Skeletal muscle cell (primary cell): ENCODE measurements at regions not wholly inside any gene's neighbourhood (a gene's known extent, or its start where the extent isn't known, plus 50 kb on each side); places are given as distances from the start of the nearest gene placed in this dataset.
"Not testable (repeated sequence)": the region's sequence is repeated elsewhere in the genome, so short reads cannot be mapped to it uniquely, and the experiment has no call there.

Experiments
- DNase-seq: peaks from one replicate; pipeline ENCODE4 v3.0.0-alpha.2; 2010; ENCODE audit warnings: low read depth
- H3K4me3 ChIP-seq: 2 replicates; pipeline ENCODE4 v1.5.1; 2011; ENCODE audit warnings: low read depth, mild to moderate bottlenecking, control low read depth, low read length, moderate library complexity

- no peak for DNase-seq
- H3K4me3 ChIP-seq: no peak overlapping the region
These were observed 81.8 kb upstream of the MRPS22 start for GRCh38 chr3:139261754-139262586.

GRCh38 chr3:139263798-139264197 is 80.0 kb upstream of the MRPS22 start:
- DNase-seq: no peak
- H3K4me3 ChIP-seq: no peak overlapping the region

- no peak for DNase-seq
- H3K4me3 ChIP-seq: no peak overlapping the region
These were observed 79.4 kb upstream of the MRPS22 start for GRCh38 chr3:139264375-139264774.

GRCh38 chr3:139265131-139266016 is 78.4 kb upstream of the MRPS22 start:
- no peak for DNase-seq
- H3K4me3 ChIP-seq: no peak overlapping the region

GRCh38 chr3:139267300-139268246 is 76.2 kb upstream of the MRPS22 start:
- no peak overlapping the region for H3K4me3 ChIP-seq
- DNase-seq: no peak

- DNase-seq: no peak
- H3K4me3 ChIP-seq: no peak overlapping the region
These were observed 73.8 kb upstream of the MRPS22 start for GRCh38 chr3:139269984-139270383.

- DNase-seq: not testable (repeated sequence)
These were observed 73.2 kb upstream of the MRPS22 start for GRCh38 chr3:139270652-139271051.

GRCh38 chr3:139280027-139280671 is 63.7 kb upstream of the MRPS22 start:
- H3K4me3 ChIP-seq: no peak overlapping the region
- DNase-seq: no peak

More at GRCh38 chr3:139270652-139271051, 73.2 kb upstream of the MRPS22 start:
- not testable (repeated sequence) for H3K4me3 ChIP-seq

- no peak overlapping the region for H3K4me3 ChIP-seq
- DNase-seq: no peak
These were observed 62.7 kb upstream of the MRPS22 start for GRCh38 chr3:139281096-139281495.

- no peak for DNase-seq
These were observed 62.2 kb upstream of the MRPS22 start for GRCh38 chr3:139281522-139282196.

GRCh38 chr3:139283301-139283700 is 60.5 kb upstream of the MRPS22 start:
- no peak for DNase-seq
- H3K4me3 ChIP-seq: no peak overlapping the region

More at GRCh38 chr3:139281522-139282196, 62.2 kb upstream of the MRPS22 start:
- H3K4me3 ChIP-seq: peak overlapping the region; percentile 24

- no peak for DNase-seq
- no peak overlapping the region for H3K4me3 ChIP-seq
These were observed 59.6 kb upstream of the MRPS22 start for GRCh38 chr3:139284221-139284620.

- H3K4me3 ChIP-seq: no peak overlapping the region
- no peak for DNase-seq
These were observed 58.1 kb upstream of the MRPS22 start for GRCh38 chr3:139285691-139286090.

GRCh38 chr3:139286241-139286640 is 57.6 kb upstream of the MRPS22 start:
- DNase-seq: no peak
- H3K4me3 ChIP-seq: no peak overlapping the region

GRCh38 chr3:139286825-139287224 is 57.0 kb upstream of the MRPS22 start:
- H3K4me3 ChIP-seq: no peak overlapping the region
- DNase-seq: no peak

- no peak for DNase-seq
These were observed 56.3 kb upstream of the MRPS22 start for GRCh38 chr3:139287557-139287956.

GRCh38 chr3:139288266-139288821 is 55.5 kb upstream of the MRPS22 start:
- no peak overlapping the region for H3K4me3 ChIP-seq
- DNase-seq: no peak

More at GRCh38 chr3:139287557-139287956, 56.3 kb upstream of the MRPS22 start:
- H3K4me3 ChIP-seq: no peak overlapping the region
